WTC11 (cell line): ENCODE measurements at regions not wholly inside any gene's neighbourhood (a gene's known extent, or its start where the extent isn't known, plus 50 kb on each side); places are given as distances from the start of the nearest gene placed in this dataset.
A peak's percentile ranks its signal among the peaks of the same experiment; 100 is the strongest.

Experiments used
- ATAC-seq: fragments of 200-7000 bp; cut with Tn5 transposase; 2 replicates; pipeline ENCODE4 v1.10.0; 2021; ENCODE audit warnings: mild to moderate bottlenecking, moderate library complexity
- CTCF ChIA-PET: fragments of 300-600 bp; sonication (Branson Sonifier 250); formaldehyde crosslinking; loops from one replicate; lab custom pipeline; 2021; ENCODE audit warnings: antibody characterized with exemption; lab: Charles Lee
- POLR2A ChIA-PET: fragments of 350-600 bp; sonication (Branson Sonifier 250); formaldehyde crosslinking; loops from one replicate; lab custom pipeline; 2021; ENCODE audit warnings: antibody characterized with exemption; lab: Charles Lee
- DNase-seq: peaks from one replicate; pipeline ENCODE4 v3.0.0; 2021; ENCODE audit warnings: low spot score
- H3K27ac Mint-ChIP-seq: 2 replicates; pipeline ENCODE4 v1.8.0; 2021; ENCODE audit warnings: mixed read lengths
- H3K27me3 Mint-ChIP-seq: 2 replicates; pipeline ENCODE4 v1.8.0; 2021; ENCODE audit warnings: low read depth, mild to moderate bottlenecking, moderate library complexity, mixed read lengths
- H3K36me3 Mint-ChIP-seq: 2 replicates; pipeline ENCODE4 v1.8.0; 2021; ENCODE audit warnings: mixed read lengths
- H3K4me1 Mint-ChIP-seq: 2 replicates; pipeline ENCODE4 v1.8.0; 2022; ENCODE audit warnings: mixed read lengths
- H3K4me3 Mint-ChIP-seq: 2 replicates; pipeline ENCODE4 v1.8.0; 2021; ENCODE audit warnings: mild to moderate bottlenecking, moderate library complexity, mixed read lengths
- H3K9me3 Mint-ChIP-seq: 2 replicates; pipeline ENCODE4 v1.8.0; 2021; ENCODE audit warnings: mixed read lengths
- ATF1 ChIP-seq: sonication (generic); formaldehyde crosslinking; IDR thresholded peaks from 2 replicates; pipeline ENCODE4 v1.8.1; 2023; ENCODE audit warnings: mild to moderate bottlenecking, moderate library complexity, missing genetic modification reagents
- CBFB ChIP-seq: sonication (generic); formaldehyde crosslinking; IDR thresholded peaks from 2 replicates; pipeline ENCODE4 v1.8.1; 2022; ENCODE audit warnings: mild to moderate bottlenecking, low read depth, missing genetic modification reagents
- CREM ChIP-seq: sonication (generic); formaldehyde crosslinking; IDR thresholded peaks from 2 replicates; pipeline ENCODE4 v1.8.1; 2022; ENCODE audit warnings: mild to moderate bottlenecking, missing genetic modification reagents, moderate library complexity
- E2F1 ChIP-seq: sonication (generic); formaldehyde crosslinking; IDR thresholded peaks from 2 replicates; pipeline ENCODE4 v1.8.0; 2022; ENCODE audit warnings: mild to moderate bottlenecking, missing genetic modification reagents
- E2F5 ChIP-seq: sonication (generic); formaldehyde crosslinking; IDR thresholded peaks from 2 replicates; pipeline ENCODE4 v1.8.1; 2022; ENCODE audit warnings: mild to moderate bottlenecking, moderate library complexity, missing genetic modification reagents
- FOXP4 ChIP-seq: sonication (generic); formaldehyde crosslinking; IDR thresholded peaks from 2 replicates; pipeline ENCODE4 v1.8.0; 2022; ENCODE audit warnings: mild to moderate bottlenecking, missing genetic modification reagents
- IRF2 ChIP-seq: sonication (generic); formaldehyde crosslinking; IDR thresholded peaks from 2 replicates; pipeline ENCODE4 v1.8.0; 2022; ENCODE audit warnings: low read depth, missing genetic modification reagents, borderline replicate concordance
- PRDM15 ChIP-seq: sonication (generic); formaldehyde crosslinking; IDR thresholded peaks from 2 replicates; pipeline ENCODE4 v1.8.0; 2022; ENCODE audit warnings: missing genetic modification reagents
- PREB ChIP-seq: sonication (generic); formaldehyde crosslinking; IDR thresholded peaks from 2 replicates; pipeline ENCODE4 v1.8.1; 2022; ENCODE audit warnings: mild to moderate bottlenecking, missing genetic modification reagents, moderate library complexity, borderline replicate concordance
- SMAD4 ChIP-seq: sonication (generic); formaldehyde crosslinking; IDR thresholded peaks from 2 replicates; pipeline ENCODE4 v1.8.0; 2022; ENCODE audit warnings: mild to moderate bottlenecking, missing genetic modification reagents
- SP1 ChIP-seq: sonication (generic); formaldehyde crosslinking; conservative IDR thresholded peaks from 2 replicates; pipeline ENCODE4 v1.8.1; 2022; ENCODE audit warnings: missing genetic modification reagents
- TEAD1 ChIP-seq: sonication (generic); formaldehyde crosslinking; IDR thresholded peaks from 2 replicates; pipeline ENCODE4 v1.8.0; 2022; ENCODE audit warnings: mild to moderate bottlenecking, missing genetic modification reagents
- ZBTB21 ChIP-seq: sonication (generic); formaldehyde crosslinking; IDR thresholded peaks from 2 replicates; pipeline ENCODE4 v1.8.1; 2023; ENCODE audit warnings: mild to moderate bottlenecking, missing genetic modification reagents, borderline replicate concordance
- ZMAT4 ChIP-seq: fragments of 250-450 bp; sonication (Bioruptor Pico); IDR thresholded peaks from 2 replicates; pipeline ENCODE4 v1.9.0; 2021; ENCODE audit warnings: mild to moderate bottlenecking
- ZNF138 ChIP-seq: sonication (generic); formaldehyde crosslinking; conservative IDR thresholded peaks from 2 replicates; pipeline ENCODE4 v1.8.1; 2022; ENCODE audit warnings: mild to moderate bottlenecking, moderate library complexity, missing genetic modification reagents
- ZNF423 ChIP-seq: fragments of 250-450 bp; sonication (Bioruptor Pico); IDR thresholded peaks from 2 replicates; pipeline ENCODE4 v2.1.2; 2022; ENCODE audit warnings: mild to moderate bottlenecking, moderate library complexity
- ZNF425 ChIP-seq: fragments of 250-450 bp; sonication (Bioruptor Pico); conservative IDR thresholded peaks from 2 replicates; pipeline ENCODE4 v1.9.0; 2021; ENCODE audit warnings: mild to moderate bottlenecking
- ZNF512 ChIP-seq: sonication (generic); formaldehyde crosslinking; IDR thresholded peaks from 2 replicates; pipeline ENCODE4 v1.8.1; 2022; ENCODE audit warnings: missing genetic modification reagents, borderline replicate concordance

GRCh38 chr13:100980171-100980570 is 305.6 kb upstream of the TMTC4 start:
- Mint-ChIP-seq H3K27me3 (no peaks in the 10 kb centered on the region; the same call in none of the 2 replicates), H3K9me3 (peaks cover 18% of the 10 kb centered on the region), H3K4me1 (peaks cover 9% of the 10 kb centered on the region), H3K36me3 (peaks cover 9% of the 10 kb centered on the region), H3K27ac (no peak overlapping the region), H3K4me3 (no peak overlapping the region)
- no peak for DNase-seq
- POLR2A ChIA-PET = no interaction called here
- TF ChIP-seq PREB (no peak), PRDM15 (CRISPR knock-in tag) (no peak), SP1 (CRISPR knock-in tag) (no peak), ZNF138 (CRISPR knock-in tag) (no peak), ZNF425 (CRISPR knock-in tag) (no peak), TEAD1 (no peak), ZNF512 (CRISPR knock-in tag) (no peak), CREM (no peak), FOXP4 (CRISPR knock-in tag) (no peak), E2F5 (CRISPR knock-in tag) (no peak), E2F1 (CRISPR knock-in tag) (no peak), ZMAT4 (no peak), ZBTB21 (no peak), IRF2 (no peak), ATF1 (CRISPR knock-in tag) (no peak), SMAD4 (no peak), ZNF423 (CRISPR knock-in tag) (no peak), CBFB (CRISPR knock-in tag) (no peak)
- CTCF ChIA-PET = interaction anchor here (0.8 to 1.1 kb wide), 3 partner anchors 9 to 1374 kb away, joined by 3 to 4 read pairs (median 4); no protein-coding TSS in a partner anchor
- ATAC-seq = peak; percentile 28; the same call in 1 of the 2 replicates
